Stomach (tissue), 8 donors: ENCODE measurements at regions not wholly inside any gene's neighbourhood (a gene's known extent, or its start where the extent isn't known, plus 50 kb on each side); places are given as distances from the start of the nearest gene placed in this dataset.
A peak's percentile ranks its signal among the peaks of the same experiment; 100 is the strongest.

Source experiments
- DNase-seq, 2 donors: peaks; one replicate each; pipeline versions ENCODE4 v3.0.0 to v3.0.0-alpha.2; 2013 to 2019
- H3K27ac ChIP-seq, 5 donors: fragments of 200-600 bp in 4 of 5; sonication (generic) in 4 of 5; one replicate each; pipeline ENCODE4 v1.5.1; 2013 to 2019; ENCODE audit warnings: mild to moderate bottlenecking in 1 of 5, moderate library complexity in 1 of 5
- H3K27me3 ChIP-seq, 3 donors: fragments of 200-600 bp; sonication (generic); one replicate each; pipeline ENCODE4 v1.5.1; 2017 to 2019; ENCODE audit warnings: mixed run types in 1 of 3
- H3K36me3 ChIP-seq, 4 donors: fragments of 200-600 bp; sonication (generic); 1 replicate in 3 of 4; 2 replicates in 1 of 4; pipeline ENCODE4 v1.5.1; 2016 to 2019
- H3K4me1 ChIP-seq, 4 donors: fragments of 200-600 bp; sonication (generic); one replicate each; pipeline ENCODE4 v1.5.1; 2016 to 2019
- H3K4me3 ChIP-seq, 4 donors: fragments of 200-600 bp; sonication (generic) in 3 of 4; one replicate each; pipeline ENCODE4 v1.5.1; 2016 to 2019; ENCODE audit warnings: mild to moderate bottlenecking in 1 of 4
- H3K9me3 ChIP-seq, 4 donors: fragments of 200-600 bp; sonication (generic); one replicate each; pipeline ENCODE4 v1.5.1; 2016 to 2019
- CTCF ChIP-seq, 7 experiments: fragments of 450-650 bp in 4 of 7; fragments of 200-600 bp in 3 of 7; sonication (generic) in 3 of 7; IDR thresholded peaks; one replicate each; pipeline ENCODE4 v1.5.1; 2016 to 2019; ENCODE audit warnings: antibody characterized with exemption in 7 of 7, control low read depth in 2 of 7, mild to moderate bottlenecking in 1 of 7
- EP300 ChIP-seq: sonication (generic); formaldehyde crosslinking; IDR thresholded peaks from one replicate; pipeline ENCODE4 v1.6.1; 2017; ENCODE audit warnings: antibody characterized with exemption
- POLR2A ChIP-seq, 4 donors: fragments of 450-650 bp; IDR thresholded peaks; one replicate each; pipeline ENCODE4 v1.6.1; 2016; ENCODE audit warnings: antibody characterized with exemption in 4 of 4, control low read depth in 2 of 4, mild to moderate bottlenecking in 1 of 4, moderate library complexity in 1 of 4
- POLR2AphosphoS5 ChIP-seq, 3 donors: sonication (generic); formaldehyde crosslinking; IDR thresholded peaks; one replicate each; pipeline ENCODE4 v1.6.1; 2016; ENCODE audit warnings: antibody characterized with exemption in 3 of 3
- WGBS, 5 donors: extraction: QIAGEN DNeasy Blood & Tissue Kit in 3 of 5; methylation state at CpG; one replicate each; pipeline versions ENCODE4 v1.1.5 to v1.1.7; 2013 to 2018; 5-methylcytosine and 5-hydroxymethylcytosine counted together
- intact Hi-C: fragments of 100-400 bp; cut with DNase I; formaldehyde crosslinking; loops from one replicate; pipeline ENCODE4 v1.15.1; 2023; ENCODE audit warnings: low total_unique reads
- donor health status: healthy with polysubstance abuse.
- donor health status: Bipolar disorder and iron deficiency.
- donor health status: healthy.

GRCh38 chr6:147699637-147700036, 191.1 kb downstream of the SAMD5 start:
- no peaks in the 10 kb centered on the region for H3K27me3 ChIP-seq
- H3K36me3 ChIP-seq, result no peaks in the 10 kb centered on the region
- no peak for DNase-seq
- TF ChIP-seq EP300, result no peak
- no peak for TF ChIP-seq CTCF (IDR thresholded peaks at IDR 0.05)
- TF ChIP-seq POLR2AphosphoS5 (IDR thresholded peaks at IDR 0.05), result peak in 1 of 3 donors; percentile 35
- TF ChIP-seq POLR2A (IDR thresholded peaks at IDR 0.05), result no peak
- intact Hi-C loops, result no loop called here
- WGBS, 5 donors, result 20 to 38% (median 31%) methylated on average over 4 of the region's 4 CpGs
- H3K4me1 ChIP-seq, result peaks cover 6 to 26% (median 10%) of the 10 kb centered on the region in 4 donors
- no peak overlapping the region for H3K4me3 ChIP-seq
- H3K27ac ChIP-seq, result no peak overlapping the region
- no peaks in the 10 kb centered on the region for H3K9me3 ChIP-seq

- Histone ChIP-seq H3K4me3 (no peak overlapping the region), H3K9me3 (no peaks in the 10 kb centered on the region), H3K27ac (no peak overlapping the region), H3K27me3 (no peaks in the 10 kb centered on the region), H3K36me3 (no peaks in the 10 kb centered on the region), H3K4me1 (peaks cover 6 to 26% (median 10%) of the 10 kb centered on the region in 4 donors)
- no peak for DNase-seq
- intact Hi-C loops, result no loop called here
- WGBS, 5 donors, result 28 to 45% (median 30%) methylated on average over 5 of the region's 5 CpGs
- TF ChIP-seq CTCF (IDR thresholded peaks at IDR 0.05), result no peak
- no peak for TF ChIP-seq POLR2AphosphoS5 (IDR thresholded peaks at IDR 0.05)
- no peak for TF ChIP-seq POLR2A (IDR thresholded peaks at IDR 0.05)
- TF ChIP-seq EP300, result no peak
These were observed 192.1 kb downstream of the SAMD5 start for GRCh38 chr6:147700436-147701209.

GRCh38 chr6:147704691-147705090, 196.2 kb downstream of the SAMD5 start:
- Histone ChIP-seq H3K36me3 (no peaks in the 10 kb centered on the region), H3K27me3 (no peaks in the 10 kb centered on the region), H3K27ac (no peak overlapping the region), H3K4me1 (peaks cover 6 to 47% (median 8%) of the 10 kb centered on the region in 4 donors), H3K4me3 (no peak overlapping the region), H3K9me3 (no peaks in the 10 kb centered on the region)
- intact Hi-C loops, result no loop called here
- TF ChIP-seq POLR2A (IDR thresholded peaks at IDR 0.05) (no peak), CTCF (IDR thresholded peaks at IDR 0.05) (no peak), POLR2AphosphoS5 (IDR thresholded peaks at IDR 0.05) (no peak), EP300 (no peak)
- DNase-seq, result no peak
- 89 to 94% (median 91%) methylated on average over 5 of the region's 5 CpGs for WGBS, 5 donors

GRCh38 chr6:147707524-147707923, 199.0 kb downstream of the SAMD5 start:
- H3K27ac ChIP-seq, result no peak overlapping the region
- H3K27me3 ChIP-seq, result no peaks in the 10 kb centered on the region
- no peak for DNase-seq
- H3K9me3 ChIP-seq, result no peaks in the 10 kb centered on the region
- H3K4me1 ChIP-seq, result peaks cover 0 to 30% (median 0%) of the 10 kb centered on the region in 4 donors
- H3K36me3 ChIP-seq, result no peaks in the 10 kb centered on the region
- intact Hi-C loops, result no loop called here
- TF ChIP-seq POLR2A (IDR thresholded peaks at IDR 0.05) (no peak), POLR2AphosphoS5 (IDR thresholded peaks at IDR 0.05) (no peak), CTCF (IDR thresholded peaks at IDR 0.05) (no peak), EP300 (no peak)
- H3K4me3 ChIP-seq, result no peak overlapping the region
